ENCODE measurements at regions not wholly inside any gene's neighbourhood (a gene's known extent, or its start where the extent isn't known, plus 50 kb on each side); places are given as distances from the start of the nearest gene placed in this dataset.

DNA sequence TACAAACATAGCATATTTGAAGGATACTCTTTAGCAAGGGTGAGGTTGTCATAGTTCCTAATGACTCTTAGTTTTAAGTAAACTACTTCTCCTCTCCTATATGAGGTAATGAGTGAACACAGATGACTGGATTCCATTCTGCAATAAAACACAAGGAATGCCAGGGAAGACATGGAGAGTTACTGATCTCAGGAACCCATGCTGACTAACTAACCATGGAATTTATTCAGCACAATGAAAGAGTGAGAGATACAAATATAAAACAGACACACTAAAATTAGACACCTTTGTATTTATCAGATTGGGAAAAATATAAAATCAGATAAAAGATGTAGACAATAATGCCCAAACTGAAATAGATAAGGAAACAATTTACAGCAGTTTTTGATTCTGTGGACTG is 1525.9 kb upstream of the SLC10A2 start:
- no peaks in the 10 kb centered on the region for H3K4me1 ChIP-seq (ENCODE audit: insufficient read depth)
- no peak overlapping the region for H3K4me3 ChIP-seq
- ATAC-seq: no peak
- H3K27ac ChIP-seq (ENCODE audit: low read depth): no peak overlapping the region
- no peaks in the 10 kb centered on the region for H3K79me2 ChIP-seq (replicated peaks; ENCODE audit: insufficient read depth)
- no peaks in the 10 kb centered on the region for H4K20me1 ChIP-seq (replicated peaks; ENCODE audit: insufficient read depth)
- no peak for DNase-seq (ENCODE audit: low spot score)
- Mint-ChIP-seq H3K27ac (no peak overlapping the region), H3K4me3 (no peak overlapping the region), H3K4me1 (no peaks in the 10 kb centered on the region; the same call in 2 of the 3 replicates), H3K27me3 (ENCODE audit: insufficient read depth, low read depth, poor library complexity) (no peaks in the 10 kb centered on the region), H3K36me3 (ENCODE audit: low read depth) (no peaks in the 10 kb centered on the region), H3K9me3 (no peaks in the 10 kb centered on the region)
- H3K4me2 ChIP-seq: no peak overlapping the region
- no peaks in the 10 kb centered on the region for H3K9me2 ChIP-seq (ENCODE audit: insufficient read depth)
- TF ChIP-seq CREB1 (CRISPR knock-in tag; IDR thresholded peaks at IDR 0.05; ENCODE audit: low read depth) (no peak), STAT1 (IDR thresholded peaks at IDR 0.05; ENCODE audit: unreplicated experiment) (no peak), POLR2AphosphoS5 (IDR thresholded peaks at IDR 0.05; ENCODE audit: low read depth) (no peak), ZNF114 (CRISPR knock-in tag; IDR thresholded peaks at IDR 0.05) (no peak), EZH2 (IDR thresholded peaks at IDR 0.05; ENCODE audit: low read depth, unreplicated experiment) (no peak), NANOG (IDR thresholded peaks at IDR 0.05; ENCODE audit: borderline replicate concordance) (no peak), EZH2phosphoT487 (IDR thresholded peaks at IDR 0.05; ENCODE audit: unreplicated experiment) (no peak), JUNB (IDR thresholded peaks at IDR 0.05; ENCODE audit: unreplicated experiment) (no peak), ZNF331 (CRISPR knock-in tag; IDR thresholded peaks at IDR 0.05; ENCODE audit: low read depth) (no peak)
- TF ChIP-seq, protein P1, sequence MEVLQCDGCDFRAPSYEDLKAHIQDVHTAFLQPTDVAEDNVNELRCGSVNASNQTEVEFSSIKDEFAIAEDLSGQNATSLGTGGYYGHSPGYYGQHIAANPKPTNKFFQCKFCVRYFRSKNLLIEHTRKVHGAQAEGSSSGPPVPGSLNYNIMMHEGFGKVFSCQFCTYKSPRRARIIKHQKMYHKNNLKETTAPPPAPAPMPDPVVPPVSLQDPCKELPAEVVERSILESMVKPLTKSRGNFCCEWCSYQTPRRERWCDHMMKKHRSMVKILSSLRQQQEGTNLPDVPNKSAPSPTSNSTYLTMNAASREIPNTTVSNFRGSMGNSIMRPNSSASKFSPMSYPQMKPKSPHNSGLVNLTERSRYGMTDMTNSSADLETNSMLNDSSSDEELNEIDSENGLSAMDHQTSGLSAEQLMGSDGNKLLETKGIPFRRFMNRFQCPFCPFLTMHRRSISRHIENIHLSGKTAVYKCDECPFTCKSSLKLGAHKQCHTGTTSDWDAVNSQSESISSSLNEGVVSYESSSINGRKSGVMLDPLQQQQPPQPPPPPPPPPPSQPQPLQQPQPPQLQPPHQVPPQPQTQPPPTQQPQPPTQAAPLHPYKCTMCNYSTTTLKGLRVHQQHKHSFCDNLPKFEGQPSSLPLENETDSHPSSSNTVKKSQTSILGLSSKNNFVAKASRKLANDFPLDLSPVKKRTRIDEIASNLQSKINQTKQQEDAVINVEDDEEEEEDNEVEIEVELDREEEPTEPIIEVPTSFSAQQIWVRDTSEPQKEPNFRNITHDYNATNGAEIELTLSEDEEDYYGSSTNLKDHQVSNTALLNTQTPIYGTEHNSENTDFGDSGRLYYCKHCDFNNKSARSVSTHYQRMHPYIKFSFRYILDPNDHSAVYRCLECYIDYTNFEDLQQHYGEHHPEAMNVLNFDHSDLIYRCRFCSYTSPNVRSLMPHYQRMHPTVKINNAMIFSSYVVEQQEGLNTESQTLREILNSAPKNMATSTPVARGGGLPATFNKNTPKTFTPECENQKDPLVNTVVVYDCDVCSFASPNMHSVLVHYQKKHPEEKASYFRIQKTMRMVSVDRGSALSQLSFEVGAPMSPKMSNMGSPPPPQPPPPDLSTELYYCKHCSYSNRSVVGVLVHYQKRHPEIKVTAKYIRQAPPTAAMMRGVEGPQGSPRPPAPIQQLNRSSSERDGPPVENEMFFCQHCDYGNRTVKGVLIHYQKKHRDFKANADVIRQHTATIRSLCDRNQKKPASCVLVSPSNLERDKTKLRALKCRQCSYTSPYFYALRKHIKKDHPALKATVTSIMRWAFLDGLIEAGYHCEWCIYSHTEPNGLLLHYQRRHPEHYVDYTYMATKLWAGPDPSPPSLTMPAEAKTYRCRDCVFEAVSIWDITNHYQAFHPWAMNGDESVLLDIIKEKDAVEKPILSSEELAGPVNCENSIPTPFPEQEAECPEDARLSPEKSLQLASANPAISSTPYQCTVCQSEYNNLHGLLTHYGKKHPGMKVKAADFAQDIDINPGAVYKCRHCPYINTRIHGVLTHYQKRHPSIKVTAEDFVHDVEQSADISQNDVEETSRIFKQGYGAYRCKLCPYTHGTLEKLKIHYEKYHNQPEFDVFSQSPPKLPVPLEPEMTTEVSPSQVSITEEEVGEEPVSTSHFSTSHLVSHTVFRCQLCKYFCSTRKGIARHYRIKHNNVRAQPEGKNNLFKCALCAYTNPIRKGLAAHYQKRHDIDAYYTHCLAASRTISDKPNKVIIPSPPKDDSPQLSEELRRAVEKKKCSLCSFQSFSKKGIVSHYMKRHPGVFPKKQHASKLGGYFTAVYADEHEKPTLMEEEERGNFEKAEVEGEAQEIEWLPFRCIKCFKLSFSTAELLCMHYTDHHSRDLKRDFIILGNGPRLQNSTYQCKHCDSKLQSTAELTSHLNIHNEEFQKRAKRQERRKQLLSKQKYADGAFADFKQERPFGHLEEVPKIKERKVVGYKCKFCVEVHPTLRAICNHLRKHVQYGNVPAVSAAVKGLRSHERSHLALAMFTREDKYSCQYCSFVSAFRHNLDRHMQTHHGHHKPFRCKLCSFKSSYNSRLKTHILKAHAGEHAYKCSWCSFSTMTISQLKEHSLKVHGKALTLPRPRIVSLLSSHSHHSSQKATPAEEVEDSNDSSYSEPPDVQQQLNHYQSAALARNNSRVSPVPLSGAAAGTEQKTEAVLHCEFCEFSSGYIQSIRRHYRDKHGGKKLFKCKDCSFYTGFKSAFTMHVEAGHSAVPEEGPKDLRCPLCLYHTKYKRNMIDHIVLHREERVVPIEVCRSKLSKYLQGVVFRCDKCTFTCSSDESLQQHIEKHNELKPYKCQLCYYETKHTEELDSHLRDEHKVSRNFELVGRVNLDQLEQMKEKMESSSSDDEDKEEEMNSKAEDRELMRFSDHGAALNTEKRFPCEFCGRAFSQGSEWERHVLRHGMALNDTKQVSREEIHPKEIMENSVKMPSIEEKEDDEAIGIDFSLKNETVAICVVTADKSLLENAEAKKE (CRISPR knock-in tag; IDR thresholded peaks at IDR 0.05): no peak
- TF ChIP-seq, protein P2, sequence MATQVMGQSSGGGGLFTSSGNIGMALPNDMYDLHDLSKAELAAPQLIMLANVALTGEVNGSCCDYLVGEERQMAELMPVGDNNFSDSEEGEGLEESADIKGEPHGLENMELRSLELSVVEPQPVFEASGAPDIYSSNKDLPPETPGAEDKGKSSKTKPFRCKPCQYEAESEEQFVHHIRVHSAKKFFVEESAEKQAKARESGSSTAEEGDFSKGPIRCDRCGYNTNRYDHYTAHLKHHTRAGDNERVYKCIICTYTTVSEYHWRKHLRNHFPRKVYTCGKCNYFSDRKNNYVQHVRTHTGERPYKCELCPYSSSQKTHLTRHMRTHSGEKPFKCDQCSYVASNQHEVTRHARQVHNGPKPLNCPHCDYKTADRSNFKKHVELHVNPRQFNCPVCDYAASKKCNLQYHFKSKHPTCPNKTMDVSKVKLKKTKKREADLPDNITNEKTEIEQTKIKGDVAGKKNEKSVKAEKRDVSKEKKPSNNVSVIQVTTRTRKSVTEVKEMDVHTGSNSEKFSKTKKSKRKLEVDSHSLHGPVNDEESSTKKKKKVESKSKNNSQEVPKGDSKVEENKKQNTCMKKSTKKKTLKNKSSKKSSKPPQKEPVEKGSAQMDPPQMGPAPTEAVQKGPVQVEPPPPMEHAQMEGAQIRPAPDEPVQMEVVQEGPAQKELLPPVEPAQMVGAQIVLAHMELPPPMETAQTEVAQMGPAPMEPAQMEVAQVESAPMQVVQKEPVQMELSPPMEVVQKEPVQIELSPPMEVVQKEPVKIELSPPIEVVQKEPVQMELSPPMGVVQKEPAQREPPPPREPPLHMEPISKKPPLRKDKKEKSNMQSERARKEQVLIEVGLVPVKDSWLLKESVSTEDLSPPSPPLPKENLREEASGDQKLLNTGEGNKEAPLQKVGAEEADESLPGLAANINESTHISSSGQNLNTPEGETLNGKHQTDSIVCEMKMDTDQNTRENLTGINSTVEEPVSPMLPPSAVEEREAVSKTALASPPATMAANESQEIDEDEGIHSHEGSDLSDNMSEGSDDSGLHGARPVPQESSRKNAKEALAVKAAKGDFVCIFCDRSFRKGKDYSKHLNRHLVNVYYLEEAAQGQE (IDR thresholded peaks at IDR 0.05; ENCODE audit: unreplicated experiment): no peak
- TF ChIP-seq, protein P3, sequence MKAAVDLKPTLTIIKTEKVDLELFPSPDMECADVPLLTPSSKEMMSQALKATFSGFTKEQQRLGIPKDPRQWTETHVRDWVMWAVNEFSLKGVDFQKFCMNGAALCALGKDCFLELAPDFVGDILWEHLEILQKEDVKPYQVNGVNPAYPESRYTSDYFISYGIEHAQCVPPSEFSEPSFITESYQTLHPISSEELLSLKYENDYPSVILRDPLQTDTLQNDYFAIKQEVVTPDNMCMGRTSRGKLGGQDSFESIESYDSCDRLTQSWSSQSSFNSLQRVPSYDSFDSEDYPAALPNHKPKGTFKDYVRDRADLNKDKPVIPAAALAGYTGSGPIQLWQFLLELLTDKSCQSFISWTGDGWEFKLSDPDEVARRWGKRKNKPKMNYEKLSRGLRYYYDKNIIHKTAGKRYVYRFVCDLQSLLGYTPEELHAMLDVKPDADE (IDR thresholded peaks at IDR 0.05): no peak
- TF ChIP-seq, protein P4, sequence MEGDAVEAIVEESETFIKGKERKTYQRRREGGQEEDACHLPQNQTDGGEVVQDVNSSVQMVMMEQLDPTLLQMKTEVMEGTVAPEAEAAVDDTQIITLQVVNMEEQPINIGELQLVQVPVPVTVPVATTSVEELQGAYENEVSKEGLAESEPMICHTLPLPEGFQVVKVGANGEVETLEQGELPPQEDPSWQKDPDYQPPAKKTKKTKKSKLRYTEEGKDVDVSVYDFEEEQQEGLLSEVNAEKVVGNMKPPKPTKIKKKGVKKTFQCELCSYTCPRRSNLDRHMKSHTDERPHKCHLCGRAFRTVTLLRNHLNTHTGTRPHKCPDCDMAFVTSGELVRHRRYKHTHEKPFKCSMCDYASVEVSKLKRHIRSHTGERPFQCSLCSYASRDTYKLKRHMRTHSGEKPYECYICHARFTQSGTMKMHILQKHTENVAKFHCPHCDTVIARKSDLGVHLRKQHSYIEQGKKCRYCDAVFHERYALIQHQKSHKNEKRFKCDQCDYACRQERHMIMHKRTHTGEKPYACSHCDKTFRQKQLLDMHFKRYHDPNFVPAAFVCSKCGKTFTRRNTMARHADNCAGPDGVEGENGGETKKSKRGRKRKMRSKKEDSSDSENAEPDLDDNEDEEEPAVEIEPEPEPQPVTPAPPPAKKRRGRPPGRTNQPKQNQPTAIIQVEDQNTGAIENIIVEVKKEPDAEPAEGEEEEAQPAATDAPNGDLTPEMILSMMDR (conservative IDR thresholded peaks at IDR 0.05; ENCODE audit: low read depth in 2 of 2): no peak
- no peaks in the 10 kb centered on the region for H3K27me3 ChIP-seq (ENCODE audit: insufficient read depth)
- H3K36me3 ChIP-seq (ENCODE audit: insufficient read depth): no peaks in the 10 kb centered on the region
- no peak overlapping the region for H2AFZ ChIP-seq
- H3F3A ChIP-seq (replicated peaks; ENCODE audit: low read depth): no peaks in the 10 kb centered on the region

Measured in GM23338 (cell line).